ENCODE measurements at regions not wholly inside any gene's neighbourhood (a gene's known extent, or its start where the extent isn't known, plus 50 kb on each side); places are given as distances from the start of the nearest gene placed in this dataset.

DNA sequence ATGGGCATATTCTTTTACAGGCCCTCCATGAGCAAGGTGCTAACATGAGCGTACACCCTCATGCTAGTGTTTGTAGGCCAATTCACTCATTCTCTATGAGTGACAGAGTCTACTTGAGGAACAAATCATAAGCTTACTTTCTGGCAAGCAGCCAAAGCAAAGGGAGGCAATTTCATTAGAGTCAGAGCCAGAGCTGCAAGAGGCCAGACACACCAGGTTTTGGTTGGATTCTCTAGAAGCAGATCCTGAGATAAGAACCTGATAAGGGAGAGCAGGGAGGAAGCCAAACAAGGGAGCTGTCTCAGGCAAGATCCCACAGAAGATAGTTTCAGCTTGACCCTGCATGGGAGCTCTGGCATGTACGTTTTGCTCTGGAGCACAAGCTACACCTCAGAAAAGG, 214.1 kb upstream of the CTNNB1 start:
- TF ChIP-seq POLR2A (IDR thresholded peaks at IDR 0.05) (no peak), CTCF (IDR thresholded peaks at IDR 0.05) (no peak)

Data from heart left ventricle (tissue), 13 donors.